Common myeloid progenitor, CD34-positive (primary cell): ENCODE measurements at regions not wholly inside any gene's neighbourhood (a gene's known extent, or its start where the extent isn't known, plus 50 kb on each side); places are given as distances from the start of the nearest gene placed in this dataset.
"Not testable (repeated sequence)": the region's sequence is repeated elsewhere in the genome, so short reads cannot be mapped to it uniquely, and the experiment has no call there.

Experiments
- CTCF ChIA-PET: fragments of 350-600 bp; sonication (Branson Sonifier 250); formaldehyde crosslinking; loops from one replicate; lab custom pipeline; 2021; ENCODE audit warnings: antibody characterized with exemption; lab: Charles Lee
- POLR2A ChIA-PET: fragments of 350-600 bp; sonication (Branson Sonifier 250); formaldehyde crosslinking; loops from one replicate; lab custom pipeline; 2021; ENCODE audit warnings: antibody characterized with exemption; lab: Charles Lee
- DNase-seq, 3 donors: peaks; one replicate each; pipeline versions ENCODE4 v3.0.0 to v3.0.0-alpha.2; 2013
- H3K27ac ChIP-seq, 2 experiments: 1 replicate in 1 of 2; 2 replicates in 1 of 2; pipeline ENCODE4 v1.7.0; 2013; ENCODE audit warnings: inconsistent platforms in 2 of 2, low read length in 2 of 2, mild to moderate bottlenecking in 2 of 2, low read depth in 1 of 2, moderate library complexity in 1 of 2; ENCODE audit not compliant: severe bottlenecking in 2 of 2, insufficient read depth in 1 of 2, poor library complexity in 1 of 2
- H3K27me3 ChIP-seq, 5 experiments: replicated peaks in 2 of 5; 1 replicate in 3 of 5; 2 replicates in 2 of 5; pipeline versions ENCODE4 v1.6.1 to v1.7.0; 2013; ENCODE audit warnings: low read length in 4 of 5, mild to moderate bottlenecking in 2 of 5, moderate library complexity in 2 of 5, inconsistent platforms in 1 of 5; ENCODE audit not compliant: insufficient read depth in 5 of 5, control insufficient read depth in 4 of 5
- H3K36me3 ChIP-seq, 4 experiments: 1 replicate in 2 of 4; 2 replicates in 2 of 4; pipeline versions ENCODE4 v1.6.1 to v1.7.0; 2013; ENCODE audit warnings: low read length in 3 of 4, control low read depth in 1 of 4, mild to moderate bottlenecking in 1 of 4; ENCODE audit not compliant: control insufficient read depth in 4 of 4, insufficient read depth in 4 of 4
- H3K4me1 ChIP-seq, 4 experiments: 1 replicate in 3 of 4; 2 replicates in 1 of 4; pipeline versions ENCODE4 v1.6.1 to v1.7.1; 2013; ENCODE audit warnings: low read length in 3 of 4, mild to moderate bottlenecking in 3 of 4, control low read depth in 1 of 4, inconsistent platforms in 1 of 4, moderate library complexity in 1 of 4; ENCODE audit not compliant: control insufficient read depth in 4 of 4, insufficient read depth in 4 of 4; ENCODE audit errors: control extremely low read depth in 1 of 4
- H3K4me3 ChIP-seq, 7 experiments: 1 replicate in 4 of 7; 2 replicates in 3 of 7; pipeline versions ENCODE4 v1.5.1 to v1.7.0; 2013; ENCODE audit warnings: mild to moderate bottlenecking in 7 of 7, low read length in 6 of 7, moderate library complexity in 6 of 7, inconsistent platforms in 2 of 7, low read depth in 2 of 7, control low read depth in 1 of 7; ENCODE audit not compliant: insufficient read depth in 4 of 7, control insufficient read depth in 1 of 7; ENCODE audit errors: extremely low read depth in 1 of 7
- H3K9me3 ChIP-seq, 5 experiments: 1 replicate in 4 of 5; 2 replicates in 1 of 5; pipeline versions ENCODE4 v1.6.1 to v1.7.1; 2013; ENCODE audit warnings: low read length in 4 of 5, mild to moderate bottlenecking in 2 of 5, inconsistent platforms in 1 of 5, low read depth in 1 of 5, moderate library complexity in 1 of 5; ENCODE audit not compliant: control insufficient read depth in 4 of 5, insufficient read depth in 2 of 5; ENCODE audit errors: control extremely low read depth in 1 of 5
- WGBS: methylation state at CpG from one replicate; pipeline ENCODE4 v1.1.5; 2013; ENCODE audit not compliant: insufficient coverage; 5-methylcytosine and 5-hydroxymethylcytosine counted together

GRCh38 chrX:2162695-2163094, 338.1 kb downstream of the DHRSX start:
- no peak for DNase-seq
- Histone ChIP-seq H3K9me3 (peaks cover 0 to 6% (median 3%) of the 10 kb centered on the region in 5 experiments), H3K27ac (no peak overlapping the region), H3K4me3 (no peak overlapping the region), H3K27me3 (no peaks in the 10 kb centered on the region), H3K36me3 (no peaks in the 10 kb centered on the region), H3K4me1 (peaks cover 0 to 36% (median 18%) of the 10 kb centered on the region in 4 experiments)
- ChIA-PET POLR2A (no interaction called here), CTCF (no interaction called here)
- 67% methylated on average over 3 of the region's 3 CpGs for WGBS

GRCh38 chrX:2159861-2160260, 340.9 kb downstream of the DHRSX start:
- ChIA-PET CTCF (no interaction called here), POLR2A (no interaction called here)
- Histone ChIP-seq H3K4me3 (peak overlapping the region in 1 of 7 experiments; percentile 12), H3K27ac (peak overlapping the region; percentile 46 to 51), H3K9me3 (peaks cover 0 to 6% (median 3%) of the 10 kb centered on the region in 5 experiments), H3K4me1 (peaks cover 0 to 37% (median 16%) of the 10 kb centered on the region in 4 experiments), H3K27me3 (no peaks in the 10 kb centered on the region), H3K36me3 (no peaks in the 10 kb centered on the region)
- WGBS = 40% methylated on average over 2 of the region's 3 CpGs
- DNase-seq = peak in 2 of 3 donors; percentile 48 to 65

- Histone ChIP-seq H3K4me3 (peak overlapping the region in 1 of 7 experiments; percentile 8), H3K27ac (peak overlapping the region; percentile 72 to 74), H3K9me3 (peaks cover 0 to 6% (median 3%) of the 10 kb centered on the region in 5 experiments), H3K36me3 (no peaks in the 10 kb centered on the region), H3K4me1 (peaks cover 0 to 33% (median 16%) of the 10 kb centered on the region in 4 experiments), H3K27me3 (no peaks in the 10 kb centered on the region)
- WGBS = 0% methylated on average over 2 of the region's 4 CpGs
- ChIA-PET POLR2A (no interaction called here), CTCF (no interaction called here)
- peak; percentile 88 to 97 (median 95) for DNase-seq
Measured at GRCh38 chrX:2159393-2159792, 341.4 kb downstream of the DHRSX start.

GRCh38 chrX:2150722-2151121, 350.1 kb downstream of the DHRSX start:
- no peaks in the 10 kb centered on the region for H3K36me3 ChIP-seq
- H3K4me1 ChIP-seq = peaks cover 0 to 19% (median 1%) of the 10 kb centered on the region in 4 experiments
- CTCF ChIA-PET = no interaction called here
- no peak overlapping the region for H3K27ac ChIP-seq
- WGBS = 100% methylated on average over 2 of the region's 3 CpGs
- H3K4me3 ChIP-seq = no peak overlapping the region
- H3K9me3 ChIP-seq = peaks cover 0 to 15% (median 7%) of the 10 kb centered on the region in 5 experiments
- H3K27me3 ChIP-seq = peaks cover 0 to 1% (median 0%) of the 10 kb centered on the region in 5 experiments
- no peak for DNase-seq
- POLR2A ChIA-PET = no interaction called here

GRCh38 chrX:2150014-2150413, 350.8 kb downstream of the DHRSX start:
- CTCF ChIA-PET, POLR2A ChIA-PET, H3K4me3 ChIP-seq: not testable (repeated sequence)

GRCh38 chrX:2149055-2149454, 351.7 kb downstream of the DHRSX start:
- Histone ChIP-seq H3K9me3 (peaks cover 0 to 15% (median 7%) of the 10 kb centered on the region in 5 experiments), H3K4me1 (peaks cover 0 to 19% (median 1%) of the 10 kb centered on the region in 4 experiments)
- WGBS = 93% methylated on average over 2 of the region's 3 CpGs
- H3K4me3 ChIP-seq, H3K36me3 ChIP-seq, DNase-seq, H3K27me3 ChIP-seq, POLR2A ChIA-PET, CTCF ChIA-PET, H3K27ac ChIP-seq: not testable (repeated sequence)

More at GRCh38 chrX:2150014-2150413, 350.8 kb downstream of the DHRSX start:
- H3K36me3 ChIP-seq, H3K27me3 ChIP-seq, DNase-seq, H3K27ac ChIP-seq: not testable (repeated sequence)
- peaks cover 0 to 19% (median 1%) of the 10 kb centered on the region in 4 experiments for H3K4me1 ChIP-seq
- H3K9me3 ChIP-seq = peaks cover 0 to 15% (median 7%) of the 10 kb centered on the region in 5 experiments
- WGBS = 100% methylated on average over 1 of the region's 2 CpGs

GRCh38 chrX:2147928-2148327, 352.8 kb downstream of the DHRSX start:
- ChIA-PET POLR2A (no interaction called here), CTCF (no interaction called here)
- DNase-seq = peak in 2 of 3 donors; percentile 68 to 91
- Histone ChIP-seq H3K4me1 (peaks cover 0 to 19% (median 1%) of the 10 kb centered on the region in 4 experiments), H3K9me3 (peaks cover 0 to 15% (median 7%) of the 10 kb centered on the region in 5 experiments), H3K36me3 (no peaks in the 10 kb centered on the region), H3K4me3 (no peak overlapping the region), H3K27me3 (peaks cover 0 to 1% (median 0%) of the 10 kb centered on the region in 5 experiments), H3K27ac (no peak overlapping the region)
- 63% methylated on average over 2 of the region's 3 CpGs for WGBS
